COLO829 (cell line): ENCODE measurements at regions not wholly inside any gene's neighbourhood (a gene's known extent, or its start where the extent isn't known, plus 50 kb on each side); places are given as distances from the start of the nearest gene placed in this dataset.
"Not testable (repeated sequence)": the region's sequence is repeated elsewhere in the genome, so short reads cannot be mapped to it uniquely, and the experiment has no call there.

Experiments used
- DNase-seq: peaks from one replicate; pipeline ENCODE4 v3.0.0; 2012; ENCODE audit warnings: low spot score

GRCh38 chr11:121864660-121865059, 251.4 kb downstream of the BLID start:
- DNase-seq: no peak

- no peak for DNase-seq
Measured at GRCh38 chr11:121863126-121863525, 252.9 kb downstream of the BLID start.

GRCh38 chr11:121855138-121855537, 260.9 kb downstream of the BLID start:
- DNase-seq: not testable (repeated sequence)

GRCh38 chr11:121844016-121844415, 272.0 kb downstream of the BLID start:
- DNase-seq: no peak

GRCh38 chr11:121842192-121842585, 273.8 kb downstream of the BLID start:
- no peak for DNase-seq

- no peak for DNase-seq
Measured at GRCh38 chr11:121841487-121842191, 274.4 kb downstream of the BLID start.

- no peak for DNase-seq
Measured at GRCh38 chr11:121839781-121840180, 276.2 kb downstream of the BLID start.

GRCh38 chr11:121838571-121838970, 277.4 kb downstream of the BLID start:
- DNase-seq: no peak

GRCh38 chr11:121833970-121834369, 282.0 kb downstream of the BLID start:
- DNase-seq: no peak

- no peak for DNase-seq
Measured at GRCh38 chr11:121829159-121829643, 286.8 kb downstream of the BLID start.

GRCh38 chr11:121814962-121815361, 301.1 kb downstream of the BLID start:
- DNase-seq: no peak

- DNase-seq: no peak
Measured at GRCh38 chr11:121814296-121814695, 301.7 kb downstream of the BLID start.

- DNase-seq: no peak
Measured at GRCh38 chr11:121810291-121810690, 305.7 kb downstream of the BLID start.

GRCh38 chr11:121808096-121808495, 307.9 kb downstream of the BLID start:
- no peak for DNase-seq

GRCh38 chr11:121807051-121807450, 309.0 kb downstream of the BLID start:
- DNase-seq: no peak

GRCh38 chr11:121802542-121802941, 313.5 kb downstream of the BLID start:
- DNase-seq: no peak

- no peak for DNase-seq
Measured at GRCh38 chr11:121801781-121802180, 314.2 kb downstream of the BLID start.

GRCh38 chr11:121801394-121801748, 314.6 kb downstream of the BLID start:
- DNase-seq: no peak

- no peak for DNase-seq
Measured at GRCh38 chr11:121800731-121801393, 315.2 kb downstream of the BLID start.

GRCh38 chr11:121800240-121800639, 315.8 kb downstream of the BLID start:
- DNase-seq: no peak

- DNase-seq: no peak
Measured at GRCh38 chr11:121797496-121797895, 318.5 kb downstream of the BLID start.

GRCh38 chr11:121795174-121795573, 320.8 kb downstream of the BLID start:
- no peak for DNase-seq

GRCh38 chr11:121794671-121795141, 321.3 kb downstream of the BLID start:
- DNase-seq: no peak

GRCh38 chr11:121793916-121794315, 322.1 kb downstream of the BLID start:
- DNase-seq: no peak
